Heart right ventricle (tissue), 16 donors: ENCODE measurements at regions not wholly inside any gene's neighbourhood (a gene's known extent, or its start where the extent isn't known, plus 50 kb on each side); places are given as distances from the start of the nearest gene placed in this dataset.

ENCODE experiments used
- ATAC-seq, 8 donors: fragments of 200-7000 bp; cut with Tn5 transposase; one replicate each; pipeline ENCODE4 v1.9.1; 2020; ENCODE audit warnings: mild to moderate bottlenecking in 8 of 8, moderate library complexity in 8 of 8, moderate number of reproducible peaks in 1 of 8
- DNase-seq, 2 donors: peaks; one replicate each; pipeline ENCODE4 v3.0.0-alpha.2; 2020
- H3K27ac ChIP-seq, 10 donors: fragments of 200-600 bp; sonication (generic) in 2 of 10; one replicate each; pipeline versions ENCODE4 v1.5.0 to v1.8.0; 2020 to 2022; ENCODE audit warnings: mild to moderate bottlenecking in 3 of 10
- H3K27me3 ChIP-seq, 7 donors: fragments of 200-600 bp; one replicate each; pipeline ENCODE4 v1.8.0; 2021 to 2022; ENCODE audit warnings: mild to moderate bottlenecking in 2 of 7
- H3K36me3 ChIP-seq, 9 donors: fragments of 200-600 bp; sonication (generic) in 1 of 9; one replicate each; pipeline versions ENCODE4 v1.5.0 to v1.8.0; 2020 to 2022; ENCODE audit warnings: mild to moderate bottlenecking in 2 of 9
- H3K4me1 ChIP-seq, 9 donors: fragments of 200-600 bp; sonication (generic) in 1 of 9; one replicate each; pipeline versions ENCODE4 v1.5.0 to v1.8.0; 2020 to 2022; ENCODE audit warnings: mild to moderate bottlenecking in 4 of 9
- H3K4me3 ChIP-seq, 10 donors: fragments of 200-600 bp; sonication (generic) in 2 of 10; one replicate each; pipeline versions ENCODE4 v1.5.0 to v1.8.0; 2020 to 2022; ENCODE audit warnings: mild to moderate bottlenecking in 7 of 10, moderate library complexity in 2 of 10
- H3K9me3 ChIP-seq, 11 donors: fragments of 200-600 bp in 10 of 11; sonication (generic) in 2 of 11; one replicate each; pipeline versions ENCODE4 v1.5.0 to v1.8.0; 2013 to 2022; ENCODE audit warnings: mild to moderate bottlenecking in 2 of 11, control low read depth in 1 of 11, moderate library complexity in 1 of 11
- WGBS, 2 donors: extraction: QIAGEN DNeasy Blood & Tissue Kit; methylation state at CpG; one replicate each; pipeline ENCODE4 v1.1.7; 2013; ENCODE audit warnings: inconsistent platforms in 1 of 2; 5-methylcytosine and 5-hydroxymethylcytosine counted together
- intact Hi-C, 10 donors: fragments of 100-400 bp; cut with DNase I; formaldehyde crosslinking; loops; one replicate each; pipeline versions ENCODE4 v1.11.1 to v1.14.2; 2022
- TF ChIP-seq, protein P1 (sequence below), 9 donors: fragments of 200-600 bp; sonication (generic) in 2 of 9; IDR thresholded peaks; one replicate each; pipeline versions ENCODE4 v1.5.0 to v1.8.0; 2021 to 2022; ENCODE audit warnings: antibody characterized with exemption in 9 of 9, mild to moderate bottlenecking in 5 of 9, moderate library complexity in 1 of 9
- donor health status: Arrhythmogenic right ventricular cardiomyopathy.
- donor health status: ischemic (EF 13 %, LVEDD 7.1; RV severe dilation, severe dysfunction).
- donor health status: healthy with polysubstance abuse.
- donor health status: DM: no; HTN: yes; CAD: no.
- donor health status: DM: no; HTN: no; CAD: no.
- donor health status: ischemic (EF 25% LVEDD 6.9; RV normal size, moderate dysfunction).
- donor health status: ischemic (EF 25% LVEDD 5.7; RV mildly dilated, moderate dysfunction).
- donor health status: healthy.
- donor health status: DM: yes; HTN: yes; CAD: no.
- donor health status: Ischemic cardiomyopathy.
- donor health status: ischemic (EF 35%, LVEDD 5.7; RV mildly dilated, moderate dysfunction).
- donor health status: nonischemic (EF 11% LVEDD 7.7; RV severe dilation, severe dysfunction).
- donor health status: DM: yes; HTN: yes; CAD: no.
- donor health status: PGD.
- donor health status: ischemic (EF 29% LVEDD 5.4; RV normal size, mild dysfunction).
- donor health status: nonischemic (EF 23%, LVEDD 6.1; RV moderate dilation, normal function).

DNA sequence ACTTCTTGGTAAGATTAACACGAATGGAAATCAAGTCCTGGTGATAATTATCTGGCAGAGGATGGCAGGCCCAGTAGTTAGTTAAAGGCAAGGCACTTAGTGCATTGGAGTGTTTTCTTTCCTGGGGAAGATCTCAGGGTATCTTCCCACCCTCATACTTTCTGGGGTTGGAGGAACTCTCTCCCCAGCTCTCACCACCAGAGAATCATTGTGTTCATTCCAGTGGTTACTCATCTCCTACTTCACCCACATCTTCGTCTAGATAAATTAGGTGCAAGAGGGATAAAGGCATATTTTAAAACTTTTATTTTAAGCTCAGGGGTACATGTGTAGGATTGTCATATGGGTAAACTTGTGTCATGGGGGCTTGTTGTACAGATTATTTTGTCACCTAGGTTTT, 67.5 kb upstream of the SH3RF1 start:
- DNase-seq = no peak
- no peak overlapping the region for H3K27ac ChIP-seq

DNA sequence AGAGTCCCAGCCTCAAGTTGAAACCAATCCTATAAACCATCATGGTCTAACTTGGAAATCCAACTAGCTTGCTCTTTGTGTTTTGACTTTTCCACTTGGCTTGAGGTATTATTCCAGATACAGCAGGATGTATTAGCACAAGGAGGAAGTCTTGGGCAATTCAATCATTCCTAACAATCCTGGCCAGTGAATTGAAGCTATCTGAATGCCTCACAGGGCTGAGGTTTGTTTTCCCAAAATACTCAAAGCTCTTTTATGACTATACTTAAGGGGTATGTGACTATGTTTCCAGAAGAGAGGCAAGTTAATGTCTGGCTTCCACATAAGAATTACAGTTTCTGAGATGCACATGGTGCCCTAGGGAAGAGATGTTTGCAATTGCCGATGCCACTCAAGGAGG, 66.8 kb upstream of the SH3RF1 start:
- peaks cover 0 to 7% (median 0%) of the 10 kb centered on the region in 11 donors for H3K9me3 ChIP-seq
- H3K27ac ChIP-seq = no peak overlapping the region
- TF ChIP-seq, protein P1, sequence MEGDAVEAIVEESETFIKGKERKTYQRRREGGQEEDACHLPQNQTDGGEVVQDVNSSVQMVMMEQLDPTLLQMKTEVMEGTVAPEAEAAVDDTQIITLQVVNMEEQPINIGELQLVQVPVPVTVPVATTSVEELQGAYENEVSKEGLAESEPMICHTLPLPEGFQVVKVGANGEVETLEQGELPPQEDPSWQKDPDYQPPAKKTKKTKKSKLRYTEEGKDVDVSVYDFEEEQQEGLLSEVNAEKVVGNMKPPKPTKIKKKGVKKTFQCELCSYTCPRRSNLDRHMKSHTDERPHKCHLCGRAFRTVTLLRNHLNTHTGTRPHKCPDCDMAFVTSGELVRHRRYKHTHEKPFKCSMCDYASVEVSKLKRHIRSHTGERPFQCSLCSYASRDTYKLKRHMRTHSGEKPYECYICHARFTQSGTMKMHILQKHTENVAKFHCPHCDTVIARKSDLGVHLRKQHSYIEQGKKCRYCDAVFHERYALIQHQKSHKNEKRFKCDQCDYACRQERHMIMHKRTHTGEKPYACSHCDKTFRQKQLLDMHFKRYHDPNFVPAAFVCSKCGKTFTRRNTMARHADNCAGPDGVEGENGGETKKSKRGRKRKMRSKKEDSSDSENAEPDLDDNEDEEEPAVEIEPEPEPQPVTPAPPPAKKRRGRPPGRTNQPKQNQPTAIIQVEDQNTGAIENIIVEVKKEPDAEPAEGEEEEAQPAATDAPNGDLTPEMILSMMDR (IDR thresholded peaks at IDR 0.05) = no peak
- ATAC-seq (no peak), DNase-seq (no peak)
- WGBS, 2 donors = 97 to 100% methylated on average over 1 of the region's 1 CpG
- no peaks in the 10 kb centered on the region for H3K36me3 ChIP-seq
- intact Hi-C loops = no loop called here
- no peak overlapping the region for H3K4me3 ChIP-seq
- peaks cover 0 to 8% (median 0%) of the 10 kb centered on the region in 9 donors for H3K4me1 ChIP-seq
- H3K27me3 ChIP-seq = no peaks in the 10 kb centered on the region

More for the DNA sequence above, 67.5 kb upstream of the SH3RF1 start:
- no peaks in the 10 kb centered on the region for H3K36me3 ChIP-seq
- WGBS, 2 donors = 60 to 69% methylated on average over 2 of the region's 2 CpGs
- peaks cover 0 to 7% (median 0%) of the 10 kb centered on the region in 11 donors for H3K9me3 ChIP-seq
- H3K27me3 ChIP-seq = no peaks in the 10 kb centered on the region
- H3K4me1 ChIP-seq = peaks cover 0 to 8% (median 0%) of the 10 kb centered on the region in 9 donors
- intact Hi-C loops = no loop called here
- no peak for ATAC-seq
- TF ChIP-seq, protein P1 (IDR thresholded peaks at IDR 0.05) = no peak
- H3K4me3 ChIP-seq = no peak overlapping the region

DNA sequence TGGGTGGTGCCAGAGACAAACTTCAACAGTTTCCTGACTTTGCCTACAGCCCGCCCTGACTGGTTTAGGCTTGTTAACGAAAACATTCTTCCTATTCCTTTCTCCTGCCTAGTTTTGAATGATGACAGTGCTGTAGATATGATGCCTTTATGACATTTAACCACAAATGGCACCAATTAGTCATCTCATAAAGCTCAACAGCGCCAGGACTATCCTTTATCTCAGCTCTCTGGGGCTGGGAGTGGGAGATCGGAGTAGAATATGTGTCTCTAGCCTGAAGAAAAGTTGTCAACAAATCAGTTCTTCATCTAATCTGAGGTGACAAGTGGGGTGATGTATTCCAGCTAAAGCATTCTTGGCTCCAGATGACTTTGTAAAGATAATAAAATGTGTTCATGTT, 64.6 kb upstream of the SH3RF1 start:
- Histone ChIP-seq H3K27me3 (no peaks in the 10 kb centered on the region), H3K9me3 (peaks cover 0 to 7% (median 0%) of the 10 kb centered on the region in 11 donors), H3K36me3 (no peaks in the 10 kb centered on the region), H3K27ac (no peak overlapping the region), H3K4me3 (no peak overlapping the region), H3K4me1 (peaks cover 0 to 8% (median 0%) of the 10 kb centered on the region in 9 donors)
- ATAC-seq = peak in 4 of 8 donors; percentile 35 to 92 (median 77)
- TF ChIP-seq, protein P1 (IDR thresholded peaks at IDR 0.05) = no peak
- no peak for DNase-seq
- 38 to 44% methylated on average over 4 of the region's 4 CpGs for WGBS, 2 donors
- intact Hi-C loops = no loop called here

GRCh38 chr4:169334335-169334734, 63.6 kb upstream of the SH3RF1 start:
- intact Hi-C loops = no loop called here
- Histone ChIP-seq H3K36me3 (no peaks in the 10 kb centered on the region), H3K4me3 (no peak overlapping the region), H3K9me3 (peaks cover 0 to 7% (median 0%) of the 10 kb centered on the region in 11 donors), H3K27me3 (no peaks in the 10 kb centered on the region), H3K4me1 (peaks cover 0 to 8% (median 0%) of the 10 kb centered on the region in 9 donors), H3K27ac (no peak overlapping the region)
- ATAC-seq (no peak), DNase-seq (no peak)
- TF ChIP-seq, protein P1 (IDR thresholded peaks at IDR 0.05) = no peak
- WGBS, 2 donors = 88 to 90% methylated on average over 5 of the region's 5 CpGs
